BJ (cell line): ENCODE measurements at regions not wholly inside any gene's neighbourhood (a gene's known extent, or its start where the extent isn't known, plus 50 kb on each side); places are given as distances from the start of the nearest gene placed in this dataset.

ENCODE experiments used
- CTCF ChIA-PET: fragments of 350-600 bp; formaldehyde crosslinking; extraction: SDS; loops from one replicate; lab custom pipeline; 2021; ENCODE audit warnings: antibody characterized with exemption, inconsistent platforms; lab: Yijun Ruan, JAX
- POLR2A ChIA-PET: fragments of 300-600 bp; sonication (Branson Sonifier 250); formaldehyde crosslinking; extraction: SDS; loops from one replicate; lab custom pipeline; 2021; ENCODE audit warnings: antibody characterized with exemption; lab: Charles Lee
- DNase-seq: peaks from one replicate; pipeline ENCODE4 v3.0.0-alpha.2; 2011; ENCODE audit warnings: low read depth
- H3K27me3 ChIP-seq: 2 replicates; pipeline ENCODE4 v1.6.0; 2011; ENCODE audit warnings: low read length; ENCODE audit not compliant: control insufficient read depth, insufficient read depth
- H3K36me3 ChIP-seq: 2 replicates; pipeline ENCODE4 v1.5.1; 2011; ENCODE audit warnings: low read length; ENCODE audit not compliant: control insufficient read depth, insufficient read depth
- H3K4me3 ChIP-seq: 2 replicates; pipeline ENCODE4 v1.5.1; 2011; ENCODE audit warnings: low read depth, mild to moderate bottlenecking, control low read depth, low read length
- CTCF ChIP-seq: IDR thresholded peaks from 2 replicates; pipeline ENCODE4 v1.5.1; 2011; ENCODE audit warnings: low read depth, mild to moderate bottlenecking, control low read depth, inconsistent platforms, low read length, moderate library complexity; ENCODE audit not compliant: insufficient read depth

GRCh38 chr2:108092886-108093285, 106.6 kb downstream of the SLC5A7 start:
- TF ChIP-seq CTCF: no peak
- Histone ChIP-seq H3K4me3 (no peak overlapping the region), H3K27me3 (no peaks in the 10 kb centered on the region), H3K36me3 (no peaks in the 10 kb centered on the region)
- POLR2A ChIA-PET: no interaction called here
- CTCF ChIA-PET: interaction anchor here (0.8 kb wide), 1 partner anchor 11 kb away, joined by 3 read pairs; no protein-coding TSS in a partner anchor
- DNase-seq: no peak

DNA sequence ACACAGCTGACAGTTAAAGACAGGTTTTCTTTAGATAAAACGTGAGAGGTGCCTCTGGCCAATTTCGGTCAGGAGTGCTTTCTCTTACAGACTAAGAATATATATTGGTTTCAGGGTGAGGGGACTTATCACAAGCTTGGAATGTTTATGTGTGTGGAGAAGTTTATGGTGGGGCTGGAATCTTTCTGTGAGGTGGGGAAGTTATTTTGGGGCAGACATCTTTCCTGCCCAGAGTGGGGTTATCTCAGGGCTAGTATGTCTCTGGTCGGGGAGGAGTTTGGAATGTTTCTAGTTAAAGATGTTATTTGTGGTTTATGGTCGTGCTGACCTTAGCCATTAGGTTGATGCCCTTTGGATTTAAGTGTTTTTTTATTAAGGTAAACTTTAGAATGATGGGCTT, 115.2 kb downstream of the SLC5A7 start:
- TF ChIP-seq CTCF: no peak
- Histone ChIP-seq H3K36me3 (no peaks in the 10 kb centered on the region), H3K4me3 (no peak overlapping the region), H3K27me3 (no peaks in the 10 kb centered on the region)
- DNase-seq: no peak
- ChIA-PET POLR2A (no interaction called here), CTCF (no interaction called here)

DNA sequence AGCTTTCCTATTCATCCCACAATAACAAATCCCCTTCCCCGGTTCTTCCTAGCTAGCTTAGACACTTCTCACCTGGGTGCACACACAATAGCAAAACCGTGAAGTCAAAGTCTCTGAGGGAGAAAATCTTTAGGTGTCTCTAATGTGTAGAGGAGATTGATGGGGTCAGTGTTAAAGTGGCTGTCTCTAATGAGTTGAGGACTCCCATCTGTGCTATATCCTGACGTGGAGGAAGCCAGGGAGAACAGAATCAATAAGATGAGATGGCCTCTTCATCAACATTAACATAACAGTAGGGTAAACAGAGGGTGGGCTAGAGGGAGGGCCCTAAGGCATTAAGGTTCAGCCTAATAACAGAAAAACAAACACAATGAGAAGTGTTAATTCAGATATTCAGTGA, 120.4 kb downstream of the SLC5A7 start:
- CTCF ChIA-PET: no interaction called here
- H3K27me3 ChIP-seq: no peaks in the 10 kb centered on the region
- POLR2A ChIA-PET: no interaction called here
- TF ChIP-seq CTCF: no peak
- H3K36me3 ChIP-seq: no peaks in the 10 kb centered on the region
- no peak overlapping the region for H3K4me3 ChIP-seq
- no peak for DNase-seq

GRCh38 chr2:108111936-108112335, 125.6 kb downstream of the SLC5A7 start:
- TF ChIP-seq CTCF: no peak
- ChIA-PET CTCF (no interaction called here), POLR2A (no interaction called here)
- no peaks in the 10 kb centered on the region for H3K36me3 ChIP-seq
- H3K4me3 ChIP-seq: no peak overlapping the region
- H3K27me3 ChIP-seq: no peaks in the 10 kb centered on the region
- no peak for DNase-seq

- ChIA-PET CTCF (no interaction called here), POLR2A (no interaction called here)
- no peak for TF ChIP-seq CTCF
- Histone ChIP-seq H3K27me3 (no peaks in the 10 kb centered on the region), H3K4me3 (no peak overlapping the region), H3K36me3 (no peaks in the 10 kb centered on the region)
- DNase-seq: no peak
These were observed 123.9 kb upstream of the SULT1C3 start for GRCh38 chr2:108115868-108116267.
